Endothelial cell (in vitro differentiated cells): ENCODE measurements at regions not wholly inside any gene's neighbourhood (a gene's known extent, or its start where the extent isn't known, plus 50 kb on each side); places are given as distances from the start of the nearest gene placed in this dataset.

Experiments used
- DNase-seq: peaks from one replicate; pipeline ENCODE4 v3.0.0; 2021; ENCODE audit warnings: low spot score
- H3K27ac Mint-ChIP-seq: one replicate; pipeline ENCODE4 v1.8.0; 2021; ENCODE audit warnings: mixed read lengths, inconsistent platforms; ENCODE audit not compliant: unreplicated experiment
- H3K27me3 Mint-ChIP-seq: one replicate; pipeline ENCODE4 v1.8.0; 2021; ENCODE audit warnings: mild to moderate bottlenecking, moderate library complexity, mixed read lengths, inconsistent platforms; ENCODE audit not compliant: unreplicated experiment
- H3K36me3 Mint-ChIP-seq: one replicate; pipeline ENCODE4 v1.8.0; 2021; ENCODE audit warnings: mild to moderate bottlenecking, low read depth, mixed read lengths, inconsistent platforms; ENCODE audit not compliant: unreplicated experiment
- H3K4me1 Mint-ChIP-seq: one replicate; pipeline ENCODE4 v1.8.0; 2021; ENCODE audit warnings: mild to moderate bottlenecking, mixed read lengths, inconsistent platforms; ENCODE audit not compliant: unreplicated experiment
- H3K4me3 Mint-ChIP-seq: one replicate; pipeline ENCODE4 v1.8.0; 2021; ENCODE audit warnings: mild to moderate bottlenecking, mixed read lengths, inconsistent platforms; ENCODE audit not compliant: unreplicated experiment
- H3K9me3 Mint-ChIP-seq: one replicate; pipeline ENCODE4 v1.8.0; 2021; ENCODE audit warnings: mixed read lengths, inconsistent platforms; ENCODE audit not compliant: unreplicated experiment
- CTCF ChIP-seq: fragments of 200-600 bp; sonication (generic); IDR thresholded peaks from one replicate; pipeline ENCODE4 v1.5.0; 2021; ENCODE audit warnings: antibody characterized with exemption; ENCODE audit not compliant: unreplicated experiment

GRCh38 chr14:62076368-62076767, 314.1 kb downstream of the SNAPC1 start:
- H3K4me1 Mint-ChIP-seq, result peaks cover 3% of the 10 kb centered on the region
- DNase-seq, result no peak
- H3K36me3 Mint-ChIP-seq, result no peaks in the 10 kb centered on the region
- H3K27me3 Mint-ChIP-seq, result no peaks in the 10 kb centered on the region
- no peaks in the 10 kb centered on the region for H3K9me3 Mint-ChIP-seq
- H3K4me3 Mint-ChIP-seq, result no peak overlapping the region
- H3K27ac Mint-ChIP-seq, result no peak overlapping the region
- no peak for TF ChIP-seq CTCF

GRCh38 chr14:62076825-62077605, 314.8 kb downstream of the SNAPC1 start:
- peaks cover 3% of the 10 kb centered on the region for H3K4me1 Mint-ChIP-seq
- DNase-seq, result no peak
- no peak overlapping the region for H3K27ac Mint-ChIP-seq
- no peaks in the 10 kb centered on the region for H3K27me3 Mint-ChIP-seq
- no peak for TF ChIP-seq CTCF
- H3K36me3 Mint-ChIP-seq, result no peaks in the 10 kb centered on the region
- H3K9me3 Mint-ChIP-seq, result no peaks in the 10 kb centered on the region
- H3K4me3 Mint-ChIP-seq, result no peak overlapping the region

- Mint-ChIP-seq H3K4me1 (peaks cover 3% of the 10 kb centered on the region), H3K27ac (no peak overlapping the region), H3K4me3 (no peak overlapping the region)
Measured at GRCh38 chr14:62077676-62078261, 315.5 kb downstream of the SNAPC1 start.

GRCh38 chr14:62079038-62079437, 316.8 kb downstream of the SNAPC1 start:
- Mint-ChIP-seq H3K36me3 (no peaks in the 10 kb centered on the region), H3K27me3 (no peaks in the 10 kb centered on the region), H3K27ac (no peak overlapping the region), H3K4me1 (peaks cover 3% of the 10 kb centered on the region), H3K9me3 (no peaks in the 10 kb centered on the region), H3K4me3 (no peak overlapping the region)
- no peak for TF ChIP-seq CTCF
- no peak for DNase-seq

More at GRCh38 chr14:62077676-62078261, 315.5 kb downstream of the SNAPC1 start:
- Mint-ChIP-seq H3K36me3 (no peaks in the 10 kb centered on the region), H3K27me3 (no peaks in the 10 kb centered on the region), H3K9me3 (no peaks in the 10 kb centered on the region)
- no peak for TF ChIP-seq CTCF
- no peak for DNase-seq

GRCh38 chr14:62081012-62081612, 318.9 kb downstream of the SNAPC1 start:
- H3K27ac Mint-ChIP-seq, result no peak overlapping the region
- H3K4me3 Mint-ChIP-seq, result no peak overlapping the region
- H3K4me1 Mint-ChIP-seq, result peaks cover 3% of the 10 kb centered on the region
- no peak for DNase-seq
- H3K36me3 Mint-ChIP-seq, result no peaks in the 10 kb centered on the region
- no peaks in the 10 kb centered on the region for H3K9me3 Mint-ChIP-seq
- H3K27me3 Mint-ChIP-seq, result no peaks in the 10 kb centered on the region
- TF ChIP-seq CTCF, result no peak
